ENCODE measurements at regions not wholly inside any gene's neighbourhood (a gene's known extent, or its start where the extent isn't known, plus 50 kb on each side); places are given as distances from the start of the nearest gene placed in this dataset.
"Not testable (repeated sequence)": the region's sequence is repeated elsewhere in the genome, so short reads cannot be mapped to it uniquely, and the experiment has no call there.

- no peak for TF ChIP-seq CTCF (IDR thresholded peaks at IDR 0.05; ENCODE audit: borderline replicate concordance, insufficient read depth, low read depth, low read length)
- H3K4me3 ChIP-seq (ENCODE audit: low read depth, low read length) = no peak overlapping the region
These were observed 1083.5 kb downstream of the PCDH7 start for GRCh38 chr4:31803526-31804195.

GRCh38 chr4:31807036-31807435 lies 1086.9 kb downstream of the PCDH7 start:
- no peak for TF ChIP-seq CTCF (IDR thresholded peaks at IDR 0.05; ENCODE audit: borderline replicate concordance, insufficient read depth, low read depth, low read length)
- H3K4me3 ChIP-seq (ENCODE audit: low read depth, low read length) = no peak overlapping the region

GRCh38 chr4:31844350-31844749 lies 1124.2 kb downstream of the PCDH7 start:
- no peak overlapping the region for H3K4me3 ChIP-seq (ENCODE audit: low read depth, low read length)
- no peak for TF ChIP-seq CTCF (IDR thresholded peaks at IDR 0.05; ENCODE audit: borderline replicate concordance, insufficient read depth, low read depth, low read length)

DNA sequence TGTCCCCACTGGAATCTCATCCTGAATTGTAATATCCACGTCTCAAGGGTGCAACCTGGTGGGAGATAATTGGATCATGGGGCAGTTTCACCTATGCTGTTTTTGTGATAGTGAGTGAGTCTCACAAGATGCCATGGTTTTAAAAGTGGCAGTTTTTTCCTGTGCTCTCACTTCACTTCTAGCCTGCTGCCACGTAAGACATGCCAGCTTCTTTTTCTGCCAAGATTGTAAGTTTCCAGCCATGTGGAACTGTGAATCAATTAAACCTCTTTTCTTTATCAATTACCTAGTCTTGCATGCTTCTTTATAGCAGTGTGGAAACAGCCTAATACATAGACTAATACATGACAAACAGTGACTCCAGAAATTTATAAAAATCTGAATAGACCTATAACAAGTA lies 1131.8 kb downstream of the PCDH7 start:
- no peak overlapping the region for H3K4me3 ChIP-seq (ENCODE audit: low read depth, low read length)
- no peak for TF ChIP-seq CTCF (IDR thresholded peaks at IDR 0.05; ENCODE audit: borderline replicate concordance, insufficient read depth, low read depth, low read length)

DNA sequence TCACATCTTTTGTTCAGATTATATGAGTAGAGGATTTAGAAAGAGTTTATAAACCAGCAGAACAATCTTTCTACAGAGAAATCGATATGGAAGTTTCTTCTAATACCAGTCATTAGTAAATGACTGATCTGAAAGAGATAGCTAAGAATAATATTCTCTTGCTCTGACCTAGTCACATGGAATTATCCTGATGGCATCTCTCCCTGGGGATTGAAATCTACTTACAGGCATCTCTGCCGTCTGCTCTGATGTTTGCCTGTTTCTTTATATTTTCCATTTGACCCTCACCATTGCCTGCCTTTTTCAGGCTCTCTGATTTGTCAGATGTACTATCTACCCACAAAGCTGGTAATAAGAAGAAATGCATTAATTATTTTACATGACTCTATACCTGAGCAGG lies 1157.3 kb downstream of the PCDH7 start:
- TF ChIP-seq CTCF (IDR thresholded peaks at IDR 0.05; ENCODE audit: borderline replicate concordance, insufficient read depth, low read depth, low read length) = no peak
- H3K4me3 ChIP-seq (ENCODE audit: low read depth, low read length) = no peak overlapping the region

- H3K4me3 ChIP-seq (ENCODE audit: low read depth, low read length) = not testable (repeated sequence)
These were observed 1160.7 kb downstream of the PCDH7 start for GRCh38 chr4:31880837-31881236.

DNA sequence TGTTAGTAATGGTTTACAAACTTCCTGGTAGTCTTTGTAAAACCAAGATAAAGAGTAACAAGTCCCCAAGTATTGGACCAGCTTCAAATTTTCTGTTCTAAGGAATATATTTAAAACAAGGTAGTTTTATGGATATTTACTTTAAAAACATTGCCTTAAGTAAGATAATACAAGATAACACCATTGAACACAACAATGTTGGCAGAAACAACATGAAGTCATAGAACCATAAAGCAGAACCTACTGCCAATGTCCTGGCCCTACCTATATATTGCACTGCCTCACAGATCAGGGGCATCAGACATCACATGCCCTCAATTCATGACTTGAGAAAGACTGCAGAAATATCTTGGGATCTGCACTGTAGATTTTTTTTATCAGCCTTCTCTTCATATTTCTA lies 1176.2 kb downstream of the PCDH7 start:
- H3K4me3 ChIP-seq (ENCODE audit: low read depth, low read length) = no peak overlapping the region
- TF ChIP-seq CTCF (IDR thresholded peaks at IDR 0.05; ENCODE audit: borderline replicate concordance, insufficient read depth, low read depth, low read length) = no peak

DNA sequence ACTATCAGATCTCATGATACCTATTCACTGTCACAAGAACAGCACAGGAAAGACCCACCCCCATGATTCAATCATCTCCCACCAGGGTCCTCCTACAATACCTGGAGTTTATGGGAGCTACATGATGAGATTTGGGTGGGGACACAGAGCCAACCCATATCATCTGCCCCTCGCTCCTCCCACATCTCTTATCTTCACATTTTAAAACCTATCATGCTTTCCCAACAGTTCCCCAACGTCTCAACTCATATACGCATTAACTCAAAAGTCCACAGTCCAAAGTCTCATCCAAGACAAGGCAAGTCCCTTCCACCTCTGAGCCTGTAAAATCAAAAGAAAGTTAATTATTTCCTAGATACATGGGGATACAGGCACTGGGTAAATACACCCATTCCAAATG lies 1185.2 kb downstream of the PCDH7 start:
- TF ChIP-seq CTCF (IDR thresholded peaks at IDR 0.05; ENCODE audit: borderline replicate concordance, insufficient read depth, low read depth, low read length) = no peak
- no peak overlapping the region for H3K4me3 ChIP-seq (ENCODE audit: low read depth, low read length)

Data from GM12875 (cell line).